Mesothelial cell of epicardium (in vitro differentiated cells): ENCODE measurements at regions not wholly inside any gene's neighbourhood (a gene's known extent, or its start where the extent isn't known, plus 50 kb on each side); places are given as distances from the start of the nearest gene placed in this dataset.

Experiments used
- DNase-seq, 2 experiments: peaks; one replicate each; pipeline ENCODE4 v3.0.0; 2021; ENCODE audit warnings: low spot score in 2 of 2; ENCODE audit not compliant: unreplicated experiment in 2 of 2
- H3K27ac Mint-ChIP-seq: 2 replicates; pipeline ENCODE4 v1.8.0; 2021; ENCODE audit warnings: mixed read lengths
- H3K27me3 Mint-ChIP-seq: 2 replicates; pipeline ENCODE4 v1.8.0; 2021; ENCODE audit warnings: low read depth, mixed read lengths
- H3K36me3 Mint-ChIP-seq: 2 replicates; pipeline ENCODE4 v1.8.0; 2021; ENCODE audit warnings: mixed read lengths
- H3K4me1 Mint-ChIP-seq: 2 replicates; pipeline ENCODE4 v1.8.0; 2021; ENCODE audit warnings: mixed read lengths
- H3K4me3 Mint-ChIP-seq: 2 replicates; pipeline ENCODE4 v1.8.0; 2021; ENCODE audit warnings: mild to moderate bottlenecking, moderate library complexity, mixed read lengths
- H3K9me3 Mint-ChIP-seq: 2 replicates; pipeline ENCODE4 v1.8.0; 2021; ENCODE audit warnings: mixed read lengths
- TF ChIP-seq, protein P1 (sequence below): fragments of 200-600 bp; sonication (generic); IDR thresholded peaks from one replicate; pipeline ENCODE4 v1.5.0; 2021; ENCODE audit warnings: antibody characterized with exemption; ENCODE audit not compliant: unreplicated experiment

DNA sequence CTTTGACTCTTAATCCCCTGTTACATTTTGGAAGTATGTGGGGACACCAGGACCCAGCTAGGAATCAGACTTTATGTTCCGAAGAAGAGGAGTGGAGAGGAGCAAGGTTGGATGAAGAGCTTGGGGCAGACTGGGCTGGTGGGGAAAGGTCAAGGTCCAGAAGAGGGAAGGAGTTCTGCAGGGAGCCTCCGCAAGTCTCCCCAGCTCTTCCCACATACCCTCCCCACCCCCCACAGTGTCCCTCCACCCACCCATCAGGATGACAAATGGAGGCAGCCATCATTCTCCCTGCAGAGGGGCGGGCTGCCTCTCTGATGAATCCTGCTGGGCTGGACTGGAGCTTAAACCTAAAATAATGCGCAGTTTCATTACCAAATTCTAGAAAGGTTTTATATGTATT is 77.2 kb downstream of the ACKR3 start:
- DNase-seq = no peak
- H3K4me1 Mint-ChIP-seq = peaks cover 23% of the 10 kb centered on the region
- H3K27me3 Mint-ChIP-seq = no peaks in the 10 kb centered on the region
- H3K9me3 Mint-ChIP-seq = peaks cover 24% of the 10 kb centered on the region
- TF ChIP-seq, protein P1, sequence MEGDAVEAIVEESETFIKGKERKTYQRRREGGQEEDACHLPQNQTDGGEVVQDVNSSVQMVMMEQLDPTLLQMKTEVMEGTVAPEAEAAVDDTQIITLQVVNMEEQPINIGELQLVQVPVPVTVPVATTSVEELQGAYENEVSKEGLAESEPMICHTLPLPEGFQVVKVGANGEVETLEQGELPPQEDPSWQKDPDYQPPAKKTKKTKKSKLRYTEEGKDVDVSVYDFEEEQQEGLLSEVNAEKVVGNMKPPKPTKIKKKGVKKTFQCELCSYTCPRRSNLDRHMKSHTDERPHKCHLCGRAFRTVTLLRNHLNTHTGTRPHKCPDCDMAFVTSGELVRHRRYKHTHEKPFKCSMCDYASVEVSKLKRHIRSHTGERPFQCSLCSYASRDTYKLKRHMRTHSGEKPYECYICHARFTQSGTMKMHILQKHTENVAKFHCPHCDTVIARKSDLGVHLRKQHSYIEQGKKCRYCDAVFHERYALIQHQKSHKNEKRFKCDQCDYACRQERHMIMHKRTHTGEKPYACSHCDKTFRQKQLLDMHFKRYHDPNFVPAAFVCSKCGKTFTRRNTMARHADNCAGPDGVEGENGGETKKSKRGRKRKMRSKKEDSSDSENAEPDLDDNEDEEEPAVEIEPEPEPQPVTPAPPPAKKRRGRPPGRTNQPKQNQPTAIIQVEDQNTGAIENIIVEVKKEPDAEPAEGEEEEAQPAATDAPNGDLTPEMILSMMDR = no peak
- no peak overlapping the region for H3K27ac Mint-ChIP-seq
- H3K4me3 Mint-ChIP-seq = no peak overlapping the region
- peaks cover 7% of the 10 kb centered on the region for H3K36me3 Mint-ChIP-seq

- Mint-ChIP-seq H3K36me3 (peaks cover 7% of the 10 kb centered on the region), H3K27ac (no peak overlapping the region)
These were observed 78.0 kb downstream of the ACKR3 start for GRCh38 chr2:236647621-236648020.

DNA sequence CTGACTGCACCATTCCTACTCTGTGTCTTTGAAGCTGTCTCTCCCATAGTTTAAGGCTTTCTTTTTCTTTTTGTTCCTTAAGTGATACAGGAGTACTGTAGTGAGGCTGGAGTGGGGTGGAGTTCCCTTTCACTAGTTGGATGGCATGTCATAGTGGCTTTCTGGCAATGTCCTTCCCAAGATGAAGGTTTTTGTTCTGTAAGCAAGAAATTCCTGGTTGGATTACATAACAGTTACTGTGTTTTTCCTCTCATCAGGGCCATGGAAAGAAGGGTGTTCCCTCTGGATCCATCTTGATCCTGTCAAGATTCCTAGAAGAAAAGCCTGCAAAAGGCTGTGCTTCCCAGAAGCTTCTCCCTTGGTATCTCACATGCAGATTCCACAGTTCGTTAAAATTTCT is 84.2 kb downstream of the ACKR3 start:
- H3K27me3 Mint-ChIP-seq = no peaks in the 10 kb centered on the region
- H3K9me3 Mint-ChIP-seq = peaks cover 10% of the 10 kb centered on the region
- DNase-seq = peak in 1 of 2 experiments; percentile 6
- TF ChIP-seq, protein P1 = no peak
- no peak overlapping the region for H3K27ac Mint-ChIP-seq
- H3K4me1 Mint-ChIP-seq = peaks cover 7% of the 10 kb centered on the region
- H3K36me3 Mint-ChIP-seq = peaks cover 6% of the 10 kb centered on the region
- H3K4me3 Mint-ChIP-seq = no peak overlapping the region

More at GRCh38 chr2:236647621-236648020, 78.0 kb downstream of the ACKR3 start:
- TF ChIP-seq, protein P1 = no peak
- Mint-ChIP-seq H3K9me3 (peaks cover 24% of the 10 kb centered on the region), H3K4me3 (no peak overlapping the region), H3K27me3 (no peaks in the 10 kb centered on the region), H3K4me1 (peaks cover 17% of the 10 kb centered on the region)
- DNase-seq = no peak

GRCh38 chr2:236654496-236654895 is 84.9 kb downstream of the ACKR3 start:
- H3K27ac Mint-ChIP-seq = no peak overlapping the region
- TF ChIP-seq, protein P1 = no peak
- H3K36me3 Mint-ChIP-seq = peaks cover 4% of the 10 kb centered on the region
- DNase-seq = no peak
- peaks cover 7% of the 10 kb centered on the region for H3K9me3 Mint-ChIP-seq
- no peak overlapping the region for H3K4me3 Mint-ChIP-seq
- peaks cover 14% of the 10 kb centered on the region for H3K4me1 Mint-ChIP-seq
- no peaks in the 10 kb centered on the region for H3K27me3 Mint-ChIP-seq

- Mint-ChIP-seq H3K4me3 (no peak overlapping the region), H3K27me3 (no peaks in the 10 kb centered on the region), H3K9me3 (no peaks in the 10 kb centered on the region), H3K27ac (no peak overlapping the region), H3K4me1 (peaks cover 30% of the 10 kb centered on the region), H3K36me3 (no peaks in the 10 kb centered on the region)
- DNase-seq = peak in 1 of 2 experiments; percentile 1
- TF ChIP-seq, protein P1 = no peak
These were observed 86.5 kb downstream of the ACKR3 start for GRCh38 chr2:236656166-236656565.

DNA sequence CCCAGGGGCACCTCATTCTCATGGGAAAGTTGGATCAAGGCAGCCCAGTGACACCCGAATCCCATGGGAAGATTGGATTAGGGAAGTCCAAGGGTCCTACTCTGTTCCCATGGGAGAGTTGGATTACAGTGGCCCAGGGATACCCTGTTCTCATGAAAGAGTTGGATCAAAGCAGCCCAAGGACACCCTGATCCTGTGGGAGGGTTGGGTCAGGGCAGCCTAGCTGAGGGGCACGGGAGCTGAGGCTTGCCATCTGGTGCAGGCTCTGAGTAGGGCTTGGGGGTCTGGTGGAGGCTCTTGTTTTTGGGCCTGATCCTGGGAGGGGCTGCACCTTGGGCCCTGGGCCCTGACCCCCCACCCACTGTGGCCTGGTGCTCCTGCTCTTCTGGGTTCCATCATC is 87.1 kb downstream of the ACKR3 start:
- no peaks in the 10 kb centered on the region for H3K9me3 Mint-ChIP-seq
- no peak overlapping the region for H3K4me3 Mint-ChIP-seq
- no peaks in the 10 kb centered on the region for H3K36me3 Mint-ChIP-seq
- H3K27ac Mint-ChIP-seq = no peak overlapping the region
- DNase-seq = no peak
- TF ChIP-seq, protein P1 = no peak
- no peaks in the 10 kb centered on the region for H3K27me3 Mint-ChIP-seq
- peaks cover 36% of the 10 kb centered on the region for H3K4me1 Mint-ChIP-seq
